Tibial artery (tissue), 4 donors: ENCODE measurements at regions not wholly inside any gene's neighbourhood (a gene's known extent, or its start where the extent isn't known, plus 50 kb on each side); places are given as distances from the start of the nearest gene placed in this dataset.

ENCODE experiments used
- DNase-seq, 2 donors: peaks; one replicate each; pipeline ENCODE4 v3.0.0-alpha.2; 2019
- H3K27ac ChIP-seq, 2 donors: fragments of 200-600 bp; sonication (generic) in 1 of 2; 1 replicate in 1 of 2; 2 replicates in 1 of 2; pipeline ENCODE4 v1.5.1; 2018 to 2019; ENCODE audit warnings: mild to moderate bottlenecking in 1 of 2
- H3K27me3 ChIP-seq, 2 donors: fragments of 200-600 bp; sonication (generic) in 1 of 2; one replicate each; pipeline versions ENCODE4 v1.5.1 to v1.6.0; 2016 to 2019
- H3K36me3 ChIP-seq, 3 donors: fragments of 200-600 bp; sonication (generic) in 2 of 3; one replicate each; pipeline ENCODE4 v1.5.1; 2016 to 2019; ENCODE audit warnings: mild to moderate bottlenecking in 2 of 3
- H3K4me1 ChIP-seq, 4 donors: fragments of 200-600 bp; sonication (generic) in 2 of 4; 1 replicate in 3 of 4; 2 replicates in 1 of 4; pipeline ENCODE4 v1.5.1; 2016 to 2019
- H3K4me3 ChIP-seq, 2 donors: fragments of 200-600 bp; sonication (generic) in 1 of 2; 1 replicate in 1 of 2; 2 replicates in 1 of 2; pipeline ENCODE4 v1.5.1; 2018 to 2019; ENCODE audit warnings: mild to moderate bottlenecking in 2 of 2
- H3K9me3 ChIP-seq, 3 donors: fragments of 200-600 bp; sonication (generic) in 1 of 3; one replicate each; pipeline ENCODE4 v1.5.1; 2016 to 2019
- intact Hi-C: fragments of 100-400 bp; cut with DNase I; formaldehyde crosslinking; loops from one replicate; pipeline ENCODE4 v1.15.0; 2023; ENCODE audit warnings: low total_unique reads
- TF ChIP-seq, protein P1 (sequence below), 2 experiments: fragments of 200-600 bp in 1 of 2; fragments of 450-650 bp in 1 of 2; IDR thresholded peaks; one replicate each; pipeline ENCODE4 v1.5.1; 2017 to 2019; ENCODE audit warnings: antibody characterized with exemption in 2 of 2, mild to moderate bottlenecking in 1 of 2, moderate library complexity in 1 of 2

DNA sequence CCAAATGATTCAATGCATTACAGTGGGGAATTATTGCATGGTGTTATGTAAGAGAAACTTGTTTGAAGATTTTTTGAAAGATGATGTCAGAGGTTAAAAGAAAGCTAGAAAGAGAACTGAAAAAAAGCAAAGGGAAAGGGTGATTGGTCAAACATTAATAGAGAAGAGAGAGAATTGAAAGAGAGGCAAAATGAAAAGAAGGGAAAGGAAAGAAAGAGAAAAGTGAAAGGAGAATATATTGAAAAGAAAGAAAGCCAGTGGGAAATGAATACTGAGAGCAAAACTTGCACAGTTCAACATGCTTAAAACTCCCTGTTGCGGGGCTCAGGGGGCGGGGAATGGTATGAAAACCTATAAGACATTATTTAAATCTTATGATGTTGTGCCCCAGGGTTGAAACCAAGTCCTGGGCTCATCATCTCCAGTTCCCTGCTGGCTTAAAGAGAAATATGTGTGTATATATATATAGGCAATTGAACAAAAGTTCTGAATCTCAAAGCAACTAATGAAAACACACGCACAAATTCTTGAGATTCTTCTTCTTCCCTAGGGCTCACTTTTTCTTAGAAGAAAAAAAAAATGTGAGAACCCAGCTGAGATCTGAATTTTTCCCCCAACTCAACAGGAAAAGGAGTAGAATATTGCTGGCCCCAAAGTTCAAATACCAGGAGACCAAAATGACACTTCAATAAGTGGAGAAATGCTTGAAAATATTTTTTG lies 2045.9 kb upstream of the CELF4 start:
- Histone ChIP-seq H3K27me3 (no peaks in the 10 kb centered on the region), H3K36me3 (no peaks in the 10 kb centered on the region), H3K4me1 (no peaks in the 10 kb centered on the region), H3K9me3 (no peaks in the 10 kb centered on the region), H3K4me3 (no peak overlapping the region), H3K27ac (no peak overlapping the region)
- DNase-seq, result no peak
- TF ChIP-seq, protein P1, sequence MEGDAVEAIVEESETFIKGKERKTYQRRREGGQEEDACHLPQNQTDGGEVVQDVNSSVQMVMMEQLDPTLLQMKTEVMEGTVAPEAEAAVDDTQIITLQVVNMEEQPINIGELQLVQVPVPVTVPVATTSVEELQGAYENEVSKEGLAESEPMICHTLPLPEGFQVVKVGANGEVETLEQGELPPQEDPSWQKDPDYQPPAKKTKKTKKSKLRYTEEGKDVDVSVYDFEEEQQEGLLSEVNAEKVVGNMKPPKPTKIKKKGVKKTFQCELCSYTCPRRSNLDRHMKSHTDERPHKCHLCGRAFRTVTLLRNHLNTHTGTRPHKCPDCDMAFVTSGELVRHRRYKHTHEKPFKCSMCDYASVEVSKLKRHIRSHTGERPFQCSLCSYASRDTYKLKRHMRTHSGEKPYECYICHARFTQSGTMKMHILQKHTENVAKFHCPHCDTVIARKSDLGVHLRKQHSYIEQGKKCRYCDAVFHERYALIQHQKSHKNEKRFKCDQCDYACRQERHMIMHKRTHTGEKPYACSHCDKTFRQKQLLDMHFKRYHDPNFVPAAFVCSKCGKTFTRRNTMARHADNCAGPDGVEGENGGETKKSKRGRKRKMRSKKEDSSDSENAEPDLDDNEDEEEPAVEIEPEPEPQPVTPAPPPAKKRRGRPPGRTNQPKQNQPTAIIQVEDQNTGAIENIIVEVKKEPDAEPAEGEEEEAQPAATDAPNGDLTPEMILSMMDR (IDR thresholded peaks at IDR 0.05), result no peak
- intact Hi-C loops, result no loop called here

DNA sequence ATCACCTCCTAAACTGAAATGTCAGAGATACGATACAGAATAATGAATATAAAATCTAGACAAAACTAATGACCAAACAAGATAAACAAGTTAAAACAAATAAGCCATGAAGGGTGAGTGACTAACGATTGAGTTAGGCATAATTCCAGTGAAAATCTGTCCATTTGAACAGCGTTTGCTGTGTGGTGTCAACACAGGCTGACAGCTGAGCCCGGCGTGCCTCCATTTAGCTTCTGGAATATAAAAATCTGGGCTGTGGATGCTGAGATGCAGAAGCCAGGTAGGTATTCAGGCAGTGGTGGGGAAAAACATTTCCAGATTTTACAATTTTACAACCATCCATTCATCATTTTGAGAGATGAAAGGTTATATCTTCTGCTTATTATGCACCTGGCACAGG lies 2041.4 kb upstream of the CELF4 start:
- no peak for DNase-seq
- Histone ChIP-seq H3K36me3 (no peaks in the 10 kb centered on the region), H3K27ac (no peak overlapping the region), H3K27me3 (no peaks in the 10 kb centered on the region), H3K4me3 (no peak overlapping the region), H3K9me3 (no peaks in the 10 kb centered on the region), H3K4me1 (no peaks in the 10 kb centered on the region)
- intact Hi-C loops, result no loop called here
- TF ChIP-seq, protein P1 (IDR thresholded peaks at IDR 0.05), result no peak

DNA sequence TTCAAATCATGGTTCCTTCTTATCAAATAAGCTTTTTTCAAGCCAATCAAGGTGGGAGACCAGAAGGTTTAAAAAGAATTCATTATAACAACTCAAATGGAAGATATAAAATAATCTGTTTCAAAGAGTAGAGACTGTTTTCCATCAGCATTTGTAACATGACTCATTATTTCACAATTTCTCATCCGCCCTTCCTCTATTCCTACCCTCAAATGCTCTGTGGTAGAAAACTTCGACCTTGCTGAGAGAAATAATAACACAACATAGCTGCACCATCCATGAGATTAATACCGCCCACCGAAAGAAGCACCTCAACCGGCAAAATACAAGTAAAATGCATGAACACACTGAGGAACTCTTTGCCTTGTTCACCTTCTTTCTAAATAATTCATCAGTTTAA lies 2039.2 kb upstream of the CELF4 start:
- H3K27ac ChIP-seq, result no peak overlapping the region
- DNase-seq, result no peak
- intact Hi-C loops, result no loop called here
- no peaks in the 10 kb centered on the region for H3K9me3 ChIP-seq
- no peaks in the 10 kb centered on the region for H3K4me1 ChIP-seq
- H3K27me3 ChIP-seq, result no peaks in the 10 kb centered on the region
- H3K4me3 ChIP-seq, result no peak overlapping the region
- H3K36me3 ChIP-seq, result no peaks in the 10 kb centered on the region
- TF ChIP-seq, protein P1 (IDR thresholded peaks at IDR 0.05), result no peak

DNA sequence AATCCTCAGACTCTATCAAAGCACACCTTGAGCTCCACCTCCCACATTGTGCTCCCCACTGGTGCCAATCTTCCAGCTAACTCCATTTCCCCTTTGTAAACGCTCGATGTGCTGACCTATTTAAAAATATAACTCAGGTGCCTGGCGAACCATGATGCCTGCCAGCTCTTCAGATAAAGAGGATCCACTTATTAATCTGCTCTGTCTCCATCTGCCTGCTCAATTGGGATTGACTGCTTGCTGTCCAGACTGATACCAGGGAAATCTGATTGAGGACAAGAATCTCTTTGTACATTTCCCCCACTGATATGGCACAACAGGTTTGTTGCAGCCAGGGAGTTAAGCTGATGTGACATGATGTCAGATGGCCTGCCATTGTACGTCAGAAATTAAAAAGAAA lies 2036.5 kb upstream of the CELF4 start:
- Histone ChIP-seq H3K4me1 (no peaks in the 10 kb centered on the region), H3K27me3 (no peaks in the 10 kb centered on the region), H3K9me3 (no peaks in the 10 kb centered on the region), H3K27ac (no peak overlapping the region), H3K36me3 (no peaks in the 10 kb centered on the region), H3K4me3 (no peak overlapping the region)
- TF ChIP-seq, protein P1 (IDR thresholded peaks at IDR 0.05), result no peak
- DNase-seq, result no peak
- intact Hi-C loops, result no loop called here

DNA sequence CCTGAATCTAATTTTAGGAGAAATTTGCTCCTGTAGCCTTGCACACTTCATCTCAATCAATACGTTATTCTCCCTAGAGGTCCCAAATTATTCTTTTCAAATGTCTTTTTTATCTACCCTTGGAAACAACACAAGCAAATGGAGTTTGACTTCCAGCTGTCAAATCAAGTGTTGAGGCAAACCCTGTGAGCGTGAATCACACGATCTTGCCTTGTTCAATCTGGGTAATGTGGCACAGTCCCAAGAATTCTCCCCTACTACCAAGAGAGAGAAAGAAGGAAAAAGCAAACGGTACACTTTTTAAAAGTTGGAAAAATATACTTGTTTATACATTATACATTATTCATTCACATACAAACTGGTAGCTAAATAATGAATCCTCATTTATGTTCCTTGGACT lies 2035.3 kb upstream of the CELF4 start:
- TF ChIP-seq, protein P1 (IDR thresholded peaks at IDR 0.05), result no peak

DNA sequence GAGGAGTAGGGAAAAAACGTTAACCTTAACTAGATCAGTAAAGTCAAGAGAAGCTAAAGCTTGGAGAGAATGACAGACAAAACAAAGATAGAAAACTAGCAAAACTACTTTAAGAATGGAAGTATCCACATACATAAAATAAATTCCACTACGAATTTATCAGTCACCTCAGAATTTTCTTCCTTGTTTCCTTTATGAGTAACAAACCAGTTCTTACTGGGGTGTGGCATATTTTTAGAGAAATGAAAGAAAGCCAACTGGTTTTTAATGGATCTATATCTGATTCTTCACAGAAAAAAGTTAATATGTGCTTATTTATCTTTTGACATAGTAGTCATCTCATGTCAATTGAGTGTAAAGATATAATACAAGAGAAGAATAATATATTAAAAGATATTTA lies 2033.7 kb upstream of the CELF4 start:
- H3K27ac ChIP-seq, result no peak overlapping the region
- DNase-seq, result no peak
- no peak overlapping the region for H3K4me3 ChIP-seq
- TF ChIP-seq, protein P1 (IDR thresholded peaks at IDR 0.05), result no peak
- no peaks in the 10 kb centered on the region for H3K36me3 ChIP-seq
- no peaks in the 10 kb centered on the region for H3K4me1 ChIP-seq
- intact Hi-C loops, result no loop called here
- no peaks in the 10 kb centered on the region for H3K9me3 ChIP-seq
- no peaks in the 10 kb centered on the region for H3K27me3 ChIP-seq

More for the DNA sequence above, 2035.3 kb upstream of the CELF4 start:
- DNase-seq, result no peak
- H3K27me3 ChIP-seq, result no peaks in the 10 kb centered on the region
- no peaks in the 10 kb centered on the region for H3K9me3 ChIP-seq
- no peaks in the 10 kb centered on the region for H3K36me3 ChIP-seq
- no peak overlapping the region for H3K4me3 ChIP-seq
- no peaks in the 10 kb centered on the region for H3K4me1 ChIP-seq
- no peak overlapping the region for H3K27ac ChIP-seq
- intact Hi-C loops, result no loop called here
